HCT116 (cell line): ENCODE measurements at regions not wholly inside any gene's neighbourhood (a gene's known extent, or its start where the extent isn't known, plus 50 kb on each side); places are given as distances from the start of the nearest gene placed in this dataset.

Experiments used
- ATAC-seq: fragments of 200-7000 bp; cut with Tn5 transposase; 2 replicates; pipeline ENCODE4 v1.9.1; 2020; ENCODE audit warnings: mild to moderate bottlenecking, moderate library complexity
- BruUV-seq: library from RNA; stranded (reverse); fragments of 400-500 nt; replicated peaks from 2 replicates; lab custom pipeline; 2021; lab: Mats Ljungman, UMichigan
- CTCF ChIA-PET: fragments of 300-600 bp; sonication (Branson Sonifier 250); formaldehyde crosslinking; loops from one replicate; lab custom pipeline; 2021; ENCODE audit warnings: antibody characterized with exemption; lab: Charles Lee
- POLR2A ChIA-PET: fragments of 300-600, 350-600 bp; sonication (Branson Sonifier 250); formaldehyde crosslinking; loops from one replicate; lab custom pipeline; 2021; ENCODE audit warnings: antibody characterized with exemption; lab: Charles Lee
- RAD21 ChIA-PET, 2 experiments: fragments of 300-600 bp; sonication (Branson Sonifier 250); formaldehyde crosslinking; loops; one replicate each; lab custom pipeline; 2023; ENCODE audit warnings: low total read pairs in 2 of 2; ENCODE audit not compliant: uncharacterized antibody in 2 of 2, unreplicated experiment in 2 of 2, low non-redundant PET in 1 of 2; lab: Charles Lee
- DNase-seq: peaks from one replicate; pipeline ENCODE4 v3.0.0-alpha.2; 2010; ENCODE audit warnings: low read depth, low spot score
- H2AFZ ChIP-seq: fragments of 200-600 bp; shearing (Covaris generic), sonication (generic); 2 replicates; pipeline ENCODE4 v1.6.1; 2017; ENCODE audit warnings: low read depth, mixed run types, mixed read lengths, antibody characterized with exemption, low read length; ENCODE audit not compliant: poor library complexity, severe bottlenecking
- H3K27ac ChIP-seq: 2 replicates; pipeline ENCODE4 v1.5.1; 2012; ENCODE audit warnings: low read depth, low read length
- H3K27me3 ChIP-seq: fragments of 200-600 bp; sonication (generic); 2 replicates; pipeline ENCODE4 v1.6.1; 2016; ENCODE audit warnings: mixed run types, low read length, mixed read lengths; ENCODE audit not compliant: insufficient read depth
- H3K36me3 ChIP-seq, 2 experiments: fragments of 200-500 bp in 1 of 2; fragments of 200-600 bp in 1 of 2; sonication (Bioruptor generic) in 1 of 2; sonication (generic) in 1 of 2; 2 replicates each; pipeline versions ENCODE4 v1.5.1 to v1.6.1; 2014 to 2016; ENCODE audit warnings: low read length in 2 of 2, inconsistent platforms in 1 of 2, mixed read lengths in 1 of 2, mixed run types in 1 of 2; ENCODE audit not compliant: insufficient read depth in 2 of 2, control insufficient read depth in 1 of 2
- H3K4me1 ChIP-seq, 2 experiments: fragments of 200-600 bp in 1 of 2; sonication (generic) in 1 of 2; 2 replicates each; pipeline versions ENCODE4 v1.5.1 to v1.6.1; 2012 to 2017; ENCODE audit warnings: low read length in 2 of 2, inconsistent platforms in 1 of 2, mild to moderate bottlenecking in 1 of 2, mixed read lengths in 1 of 2, mixed run types in 1 of 2, moderate library complexity in 1 of 2; ENCODE audit not compliant: insufficient read depth in 2 of 2, control insufficient read depth in 1 of 2
- H3K4me2 ChIP-seq: fragments of 200-600 bp; sonication (generic); 2 replicates; pipeline ENCODE4 v1.6.1; 2017; ENCODE audit warnings: mixed run types, low read length, mixed read lengths
- H3K4me3 ChIP-seq, 2 experiments: fragments of 200-600 bp in 1 of 2; sonication (generic) in 1 of 2; replicated peaks in 1 of 2; 2 replicates each; pipeline ENCODE4 v1.5.1; 2011 to 2016; ENCODE audit warnings: low read length in 2 of 2, control low read depth in 1 of 2, low read depth in 1 of 2, mild to moderate bottlenecking in 1 of 2, mixed read lengths in 1 of 2, mixed run types in 1 of 2
- H3K79me2 ChIP-seq: fragments of 200-600 bp; sonication (generic); 2 replicates; pipeline ENCODE4 v1.6.1; 2017; ENCODE audit warnings: mild to moderate bottlenecking, mixed run types, low read length, moderate library complexity, mixed read lengths; ENCODE audit not compliant: insufficient read depth
- H3K9ac ChIP-seq: fragments of 200-600 bp; sonication (generic); 2 replicates; pipeline ENCODE4 v1.6.1; 2016; ENCODE audit warnings: low read length, mixed read lengths
- H3K9me2 ChIP-seq: fragments of 200-600 bp; sonication (generic), shearing (Covaris generic); 2 replicates; pipeline ENCODE4 v1.6.1; 2017; ENCODE audit warnings: mixed run types, mild to moderate bottlenecking, moderate library complexity; ENCODE audit not compliant: insufficient read depth
- H3K9me3 ChIP-seq, 2 experiments: fragments of 200-500 bp in 1 of 2; fragments of 200-600 bp in 1 of 2; sonication (Bioruptor generic) in 1 of 2; sonication (generic) in 1 of 2; 2 replicates each; pipeline ENCODE4 v1.6.1; 2014 to 2017; ENCODE audit warnings: low read length in 2 of 2, mixed read lengths in 2 of 2, inconsistent platforms in 1 of 2, low read depth in 1 of 2, mild to moderate bottlenecking in 1 of 2, mixed run types in 1 of 2, moderate library complexity in 1 of 2; ENCODE audit not compliant: control insufficient read depth in 1 of 2, insufficient read depth in 1 of 2
- H4K20me1 ChIP-seq: fragments of 200-600 bp; sonication (generic), shearing (Covaris generic); 2 replicates; pipeline ENCODE4 v1.6.1; 2017; ENCODE audit warnings: mixed run types, mild to moderate bottlenecking, moderate library complexity; ENCODE audit not compliant: insufficient read depth
- ATF3 ChIP-seq: IDR thresholded peaks from 2 replicates; pipeline ENCODE4 v1.6.1; 2012
- CBX3 ChIP-seq: IDR thresholded peaks from 2 replicates; pipeline ENCODE4 v1.6.1; 2012; ENCODE audit warnings: low read depth
- CEBPB ChIP-seq: IDR thresholded peaks from 2 replicates; pipeline ENCODE4 v1.6.1; 2012; ENCODE audit warnings: low read depth
- CTCF ChIP-seq, 3 experiments: fragments of 200-600 bp in 1 of 3; sonication (generic) in 1 of 3; IDR thresholded peaks in 2 of 3; conservative IDR thresholded peaks in 1 of 3; 2 replicates each; pipeline ENCODE4 v1.5.1; 2012 to 2017; ENCODE audit warnings: low read depth in 2 of 3, low read length in 2 of 3, antibody characterized with exemption in 1 of 3, borderline replicate concordance in 1 of 3, control low read depth in 1 of 3, mild to moderate bottlenecking in 1 of 3, mixed read lengths in 1 of 3, mixed run types in 1 of 3, moderate library complexity in 1 of 3; ENCODE audit not compliant: insufficient read depth in 1 of 3
- ELF1 ChIP-seq: IDR thresholded peaks from 2 replicates; pipeline ENCODE4 v1.6.1; 2012; ENCODE audit warnings: low read depth, borderline replicate concordance
- EZH2 ChIP-seq: fragments of 200-600 bp; sonication (generic); IDR thresholded peaks from 2 replicates; pipeline ENCODE4 v1.6.1; 2017; ENCODE audit warnings: antibody characterized with exemption, mixed run types
- EZH2phosphoT487 ChIP-seq: fragments of 200-600 bp; IDR thresholded peaks from 2 replicates; pipeline ENCODE4 v1.6.1; 2018; ENCODE audit warnings: antibody characterized with exemption, borderline replicate concordance
- FOSL1 ChIP-seq: IDR thresholded peaks from 2 replicates; pipeline ENCODE4 v1.6.1; 2012; ENCODE audit warnings: low read depth
- JUND ChIP-seq: IDR thresholded peaks from 2 replicates; pipeline ENCODE4 v1.6.1; 2012
- POLR2A ChIP-seq: IDR thresholded peaks from 2 replicates; pipeline ENCODE4 v1.7.0; 2011; ENCODE audit warnings: borderline replicate concordance; ENCODE audit not compliant: insufficient read depth, insufficient read length; ENCODE audit errors: extremely low read depth
- POLR2AphosphoS5 ChIP-seq: IDR thresholded peaks from 2 replicates; pipeline ENCODE4 v1.6.1; 2011; ENCODE audit warnings: mild to moderate bottlenecking, low read depth, low read length, moderate library complexity
- RAD21 ChIP-seq: IDR thresholded peaks from 2 replicates; pipeline ENCODE4 v1.6.1; 2012; ENCODE audit warnings: low read depth, mild to moderate bottlenecking
- REST ChIP-seq: IDR thresholded peaks from 2 replicates; pipeline ENCODE4 v1.6.1; 2012; ENCODE audit warnings: low read depth
- SIN3A ChIP-seq: IDR thresholded peaks from 2 replicates; pipeline ENCODE4 v1.6.1; 2012; ENCODE audit warnings: low read depth
- SP1 ChIP-seq: IDR thresholded peaks from 2 replicates; pipeline ENCODE4 v1.6.1; 2012; ENCODE audit warnings: low read depth
- TCF7L2 ChIP-seq: IDR thresholded peaks from 2 replicates; pipeline ENCODE4 v1.7.0; 2011; ENCODE audit warnings: borderline replicate concordance, inconsistent platforms; ENCODE audit not compliant: insufficient read depth, insufficient read length; ENCODE audit errors: extremely low read depth
- ZBTB33 ChIP-seq: IDR thresholded peaks from 2 replicates; pipeline ENCODE4 v1.6.1; 2011; ENCODE audit warnings: mild to moderate bottlenecking, low read length, moderate library complexity; ENCODE audit not compliant: insufficient replicate concordance; ENCODE audit errors: extremely low read depth
- ZFX ChIP-seq: fragments of 450-650 bp; IDR thresholded peaks from 2 replicates; pipeline ENCODE4 v1.6.1; 2017
- ZNF274 ChIP-seq: fragments of 200-500 bp; sonication (Bioruptor generic); IDR thresholded peaks from 2 replicates; pipeline ENCODE4 v1.6.1; 2014; ENCODE audit warnings: mild to moderate bottlenecking, low read depth, low read length, inconsistent platforms
- intact Hi-C: fragments of 100-400 bp; cut with micrococcal nuclease; formaldehyde crosslinking; loops from 2 replicates; pipeline ENCODE4 v1.10.0; 2022
- TF ChIP-seq, protein P1 (sequence below): IDR thresholded peaks from 2 replicates; pipeline ENCODE4 v1.6.1; 2012

- H3K9me2 ChIP-seq = no peaks in the 10 kb centered on the region
- no peak overlapping the region for H3K9ac ChIP-seq
- ChIA-PET RAD21 (interaction anchor here in 1 of 2 experiments (0.6 kb wide), 1 partner anchor 393 kb away, joined by 3 read pairs; no protein-coding TSS in a partner anchor), CTCF (no interaction called here)
- no peak overlapping the region for H3K4me2 ChIP-seq
- no peak overlapping the region for H3K27ac ChIP-seq
- no peak for TF ChIP-seq REST
- no peak for TF ChIP-seq CBX3
- no peak for TF ChIP-seq RAD21
- no peak for TF ChIP-seq SP1
- no peak for TF ChIP-seq FOSL1
- no peak for TF ChIP-seq POLR2AphosphoS5
- TF ChIP-seq EZH2phosphoT487 = no peak
- no peak for TF ChIP-seq POLR2A
- no peak for TF ChIP-seq TCF7L2
- no peak for TF ChIP-seq ATF3
- no peak for TF ChIP-seq ZNF274
- no peak for TF ChIP-seq JUND
- no peak for TF ChIP-seq ELF1
- TF ChIP-seq ZFX = no peak
- no peak for TF ChIP-seq ZBTB33
- TF ChIP-seq EZH2 = no peak
- TF ChIP-seq SIN3A = no peak
- no peak for TF ChIP-seq CTCF (IDR thresholded peaks at IDR 0.05 in 2 of 3, conservative IDR thresholded peaks at IDR 0.05 in 1 of 3; ENCODE audit: borderline replicate concordance in 1 of 3, insufficient read depth in 1 of 3, low read depth in 2 of 3, low read length in 2 of 3)
- TF ChIP-seq, protein P1, sequence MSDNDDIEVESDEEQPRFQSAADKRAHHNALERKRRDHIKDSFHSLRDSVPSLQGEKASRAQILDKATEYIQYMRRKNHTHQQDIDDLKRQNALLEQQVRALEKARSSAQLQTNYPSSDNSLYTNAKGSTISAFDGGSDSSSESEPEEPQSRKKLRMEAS = no peak
- TF ChIP-seq CEBPB = no peak
- TF ChIP-seq, all 23 proteins: peak for 0
- no peak overlapping the region for H2AFZ ChIP-seq
- H3K4me1 ChIP-seq = peaks cover 10 to 24% of the 10 kb centered on the region in 2 experiments; a peak in 3 of 4 replicates
- no peaks in the 10 kb centered on the region for H3K9me3 ChIP-seq
- no peak overlapping the region for H3K4me3 ChIP-seq
- H4K20me1 ChIP-seq = no peaks in the 10 kb centered on the region
- no peaks in the 10 kb centered on the region for H3K79me2 ChIP-seq
- POLR2A ChIA-PET = no interaction called here
- DNase-seq (no peak), ATAC-seq (no peak)
- H3K27me3 ChIP-seq = peaks cover 5% of the 10 kb centered on the region; the same call in 1 of the 2 replicates
- intact Hi-C loops = loop anchor here (5.0 kb wide), 1 partner anchor 307 kb away; no protein-coding TSS in a partner anchor
- H3K36me3 ChIP-seq = no peaks in the 10 kb centered on the region
- BruUV-seq = no TSS peak
Observed at GRCh38 chr20:1779567-1779966, 115.6 kb upstream of the SIRPA start.
